ENCODE measurements at regions not wholly inside any gene's neighbourhood (a gene's known extent, or its start where the extent isn't known, plus 50 kb on each side); places are given as distances from the start of the nearest gene placed in this dataset.
"Not testable (repeated sequence)": the region's sequence is repeated elsewhere in the genome, so short reads cannot be mapped to it uniquely, and the experiment has no call there.

DNA sequence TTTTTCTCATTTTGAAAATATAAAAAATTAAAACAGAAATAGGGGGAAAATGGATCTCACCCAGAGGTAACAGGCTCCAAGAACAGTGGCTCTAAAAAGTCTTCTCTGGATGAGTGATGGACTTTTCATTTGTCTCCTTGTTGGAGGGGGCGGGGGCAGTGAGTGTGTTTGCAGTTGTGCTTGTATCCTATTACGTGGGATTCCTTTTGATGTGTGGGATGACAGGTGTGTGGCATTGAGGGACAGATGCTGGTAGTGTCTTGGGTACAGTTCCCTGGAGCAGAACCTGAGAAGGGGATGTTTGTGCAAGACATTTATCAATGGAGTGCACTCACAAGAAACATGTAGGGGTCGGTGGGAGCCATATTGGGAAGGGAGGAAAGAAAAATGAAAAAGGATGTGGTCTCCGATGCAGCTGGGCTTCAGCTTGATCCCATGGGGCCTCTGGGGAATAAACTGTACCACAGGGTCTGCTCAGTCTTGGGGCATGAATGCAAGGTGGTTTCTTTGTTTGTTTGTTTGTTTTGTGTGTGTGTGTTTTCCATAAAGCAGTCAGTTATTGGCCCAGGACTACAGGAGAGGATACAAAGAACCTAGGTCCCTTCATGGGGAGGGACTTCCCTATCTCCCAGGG lies 120.0 kb upstream of the SLC35G4 start:
- no peak for DNase-seq (ENCODE audit: low spot score)
- Histone ChIP-seq H3K27ac (no peak overlapping the region), H3K4me3 (no peak overlapping the region)
- TF ChIP-seq, protein P1, sequence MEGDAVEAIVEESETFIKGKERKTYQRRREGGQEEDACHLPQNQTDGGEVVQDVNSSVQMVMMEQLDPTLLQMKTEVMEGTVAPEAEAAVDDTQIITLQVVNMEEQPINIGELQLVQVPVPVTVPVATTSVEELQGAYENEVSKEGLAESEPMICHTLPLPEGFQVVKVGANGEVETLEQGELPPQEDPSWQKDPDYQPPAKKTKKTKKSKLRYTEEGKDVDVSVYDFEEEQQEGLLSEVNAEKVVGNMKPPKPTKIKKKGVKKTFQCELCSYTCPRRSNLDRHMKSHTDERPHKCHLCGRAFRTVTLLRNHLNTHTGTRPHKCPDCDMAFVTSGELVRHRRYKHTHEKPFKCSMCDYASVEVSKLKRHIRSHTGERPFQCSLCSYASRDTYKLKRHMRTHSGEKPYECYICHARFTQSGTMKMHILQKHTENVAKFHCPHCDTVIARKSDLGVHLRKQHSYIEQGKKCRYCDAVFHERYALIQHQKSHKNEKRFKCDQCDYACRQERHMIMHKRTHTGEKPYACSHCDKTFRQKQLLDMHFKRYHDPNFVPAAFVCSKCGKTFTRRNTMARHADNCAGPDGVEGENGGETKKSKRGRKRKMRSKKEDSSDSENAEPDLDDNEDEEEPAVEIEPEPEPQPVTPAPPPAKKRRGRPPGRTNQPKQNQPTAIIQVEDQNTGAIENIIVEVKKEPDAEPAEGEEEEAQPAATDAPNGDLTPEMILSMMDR (IDR thresholded peaks at IDR 0.05) = no peak

DNA sequence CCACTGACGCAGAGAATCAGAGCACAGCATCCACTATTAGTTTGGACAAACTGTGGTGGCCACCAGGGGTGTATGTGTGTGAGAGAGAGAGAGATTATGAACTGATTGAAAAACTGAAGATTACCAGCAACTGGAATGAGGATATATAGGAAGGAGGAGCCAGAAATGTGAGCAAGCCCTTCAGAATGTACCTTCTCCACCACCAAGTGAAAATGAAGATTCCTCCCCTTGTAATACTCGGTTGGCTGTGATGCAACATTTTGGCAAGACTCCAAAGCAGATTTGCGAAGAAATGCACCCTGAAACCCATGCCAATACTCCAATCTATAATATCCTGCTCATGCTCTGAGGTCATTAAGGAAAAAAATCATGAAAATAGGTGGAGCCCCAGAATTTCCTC lies 121.2 kb upstream of the SLC35G4 start:
- Histone ChIP-seq H3K27ac (no peak overlapping the region), H3K4me3 (no peak overlapping the region)
- TF ChIP-seq, protein P1 (IDR thresholded peaks at IDR 0.05) = no peak
- DNase-seq (ENCODE audit: low spot score) = no peak

DNA sequence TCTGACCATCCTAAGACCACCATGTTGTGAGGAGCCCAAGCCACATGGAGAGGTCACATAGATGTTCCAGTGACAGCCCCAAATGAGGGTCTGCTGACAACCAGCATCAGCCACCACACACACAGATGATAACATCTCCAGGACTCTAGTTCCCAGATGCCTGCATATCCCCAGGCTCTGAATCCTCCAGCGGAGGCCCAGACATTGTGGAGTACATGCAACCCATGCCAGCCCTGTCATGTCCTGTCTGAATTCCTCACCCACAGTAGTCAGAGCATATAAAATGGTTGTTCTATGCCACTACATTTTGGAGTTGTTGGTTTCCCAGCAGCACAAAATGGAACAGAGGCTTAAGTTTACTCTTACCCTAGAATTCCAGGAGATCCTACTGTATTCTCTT lies 122.0 kb upstream of the SLC35G4 start:
- Histone ChIP-seq H3K27ac (no peak overlapping the region), H3K4me3 (no peak overlapping the region)
- DNase-seq (ENCODE audit: low spot score) = no peak
- TF ChIP-seq, protein P1 (IDR thresholded peaks at IDR 0.05) = no peak

DNA sequence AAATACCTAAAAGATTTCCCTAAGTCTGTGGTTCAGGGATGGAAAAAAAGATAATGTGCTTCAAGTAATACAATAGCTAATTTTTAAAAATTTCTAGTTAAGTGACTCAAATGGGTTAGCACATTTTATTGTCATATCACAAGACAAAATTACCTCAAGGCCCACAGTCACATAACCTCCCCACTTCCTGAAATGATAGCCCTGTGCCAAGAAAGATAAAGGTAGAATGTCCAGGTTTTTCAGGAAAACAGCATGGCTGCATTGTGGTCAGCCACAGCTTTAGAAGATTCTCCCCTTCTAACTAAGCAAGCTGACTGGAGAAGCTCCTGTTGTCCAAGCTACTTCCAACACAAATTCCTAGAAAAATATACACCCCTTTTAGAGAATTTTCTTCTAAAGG lies 127.1 kb upstream of the SLC35G4 start:
- DNase-seq (ENCODE audit: low spot score) = no peak

DNA sequence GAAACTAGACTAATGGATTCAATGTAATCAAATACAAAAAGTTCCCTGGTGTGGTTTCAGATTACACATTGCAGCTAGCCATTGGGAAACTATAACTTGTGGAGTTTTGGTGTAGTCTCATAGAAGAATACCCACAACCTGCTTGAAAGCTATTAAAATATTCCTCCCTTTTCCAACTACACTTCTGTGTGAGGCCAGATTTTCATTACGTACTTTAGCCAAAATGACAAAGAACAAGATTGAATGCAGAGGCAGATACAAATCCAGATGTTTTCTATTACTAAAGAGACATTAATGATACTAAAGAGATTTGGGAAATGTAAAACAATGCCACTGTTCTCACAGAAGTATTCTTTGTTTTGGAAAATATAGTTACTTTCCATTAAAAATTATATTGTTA lies 128.7 kb upstream of the SLC35G4 start:
- H3K27ac ChIP-seq = no peak overlapping the region
- no peak for DNase-seq (ENCODE audit: low spot score)
- H3K4me3 ChIP-seq = no peak overlapping the region
- TF ChIP-seq, protein P1 (IDR thresholded peaks at IDR 0.05) = no peak

More for the DNA sequence above, 127.1 kb upstream of the SLC35G4 start:
- H3K4me3 ChIP-seq = no peak overlapping the region
- TF ChIP-seq, protein P1 (IDR thresholded peaks at IDR 0.05) = no peak
- no peak overlapping the region for H3K27ac ChIP-seq

DNA sequence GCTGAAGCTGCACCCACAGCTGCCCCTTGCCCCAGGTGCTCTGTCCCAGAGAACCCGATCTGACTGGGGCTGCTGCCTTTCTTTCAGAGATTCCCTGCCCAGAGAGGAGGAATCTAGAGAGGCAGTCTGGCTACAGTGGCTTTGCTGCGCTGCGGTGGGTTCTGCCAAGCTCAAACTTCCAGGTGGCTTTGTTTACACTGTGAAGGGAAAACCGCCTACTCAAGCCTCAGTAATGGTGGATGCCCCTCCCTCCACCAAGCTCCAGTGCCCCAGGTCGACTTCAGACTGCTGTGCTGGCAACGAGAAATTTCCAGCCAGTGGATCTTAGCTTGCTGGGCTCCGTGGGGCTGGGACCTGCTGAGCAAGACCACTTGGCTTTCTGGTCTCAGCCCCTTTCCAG lies 130.4 kb upstream of the SLC35G4 start:
- not testable (repeated sequence) for H3K27ac ChIP-seq; H3K4me3 ChIP-seq; DNase-seq (ENCODE audit: low spot score)

DNA sequence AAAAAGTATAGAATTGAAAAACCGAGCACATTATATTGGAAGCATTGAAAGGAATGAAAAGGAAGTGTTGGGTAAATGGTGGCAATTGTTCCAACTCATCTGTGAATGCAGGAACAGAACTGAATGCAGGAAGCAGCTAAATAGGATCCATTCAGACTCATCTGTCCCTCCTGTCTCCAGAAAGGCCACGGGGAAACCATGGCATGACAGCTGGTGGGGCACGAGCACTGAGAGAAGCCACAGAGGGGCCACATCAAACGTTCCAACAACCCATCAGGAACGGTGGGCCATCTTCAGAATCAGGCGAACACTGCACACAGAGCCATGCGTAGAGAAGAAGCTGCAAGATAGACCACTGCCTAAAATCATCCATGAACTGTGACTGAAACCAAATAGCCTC lies 138.5 kb upstream of the SLC35G4 start:
- Histone ChIP-seq H3K4me3 (no peak overlapping the region), H3K27ac (no peak overlapping the region)
- no peak for DNase-seq (ENCODE audit: low spot score)
- TF ChIP-seq, protein P1 (IDR thresholded peaks at IDR 0.05) = no peak

Measured in coronary artery (tissue), 2 donors.